Thoracic aorta (tissue), 2 donors: ENCODE measurements at regions not wholly inside any gene's neighbourhood (a gene's known extent, or its start where the extent isn't known, plus 50 kb on each side); places are given as distances from the start of the nearest gene placed in this dataset.

Experiments
- ATAC-seq: fragments of 150-250 bp; one replicate; pipeline ENCODE4 v1.8.0; 2017; ENCODE audit warnings: low read depth; ENCODE audit not compliant: insufficient number of reproducible peaks, low FRiP score
- DNase-seq: peaks from one replicate; pipeline ENCODE4 v3.0.0-alpha.2; 2020; ENCODE audit warnings: low spot score
- H3K27ac ChIP-seq, 2 donors: fragments of 200-600 bp; sonication (generic); 1 replicate in 1 of 2; 2 replicates in 1 of 2; pipeline ENCODE4 v1.5.1; 2016; ENCODE audit warnings: mild to moderate bottlenecking in 2 of 2, moderate library complexity in 2 of 2
- H3K27me3 ChIP-seq: fragments of 200-600 bp; sonication (generic); replicated peaks from 2 replicates; pipeline ENCODE4 v1.6.0; 2016; ENCODE audit warnings: mild to moderate bottlenecking; ENCODE audit not compliant: insufficient read depth
- H3K36me3 ChIP-seq: fragments of 200-600 bp; sonication (generic); one replicate; pipeline ENCODE4 v1.5.1; 2016
- H3K4me1 ChIP-seq, 2 donors: fragments of 200-600 bp; sonication (generic); 1 replicate in 1 of 2; 2 replicates in 1 of 2; pipeline versions ENCODE4 v1.5.1 to v1.6.0; 2016; ENCODE audit warnings: low read depth in 2 of 2, mild to moderate bottlenecking in 1 of 2; ENCODE audit not compliant: control insufficient read depth in 1 of 2
- H3K4me3 ChIP-seq: fragments of 200-600 bp; sonication (generic); 2 replicates; pipeline ENCODE4 v1.5.1; 2016; ENCODE audit warnings: mild to moderate bottlenecking
- H3K9me3 ChIP-seq: fragments of 200-600 bp; sonication (generic); 2 replicates; pipeline ENCODE4 v1.5.1; 2016
- TF ChIP-seq, protein P1 (sequence below): fragments of 200-600 bp; sonication (generic); IDR thresholded peaks from one replicate; pipeline ENCODE4 v1.5.1; 2019; ENCODE audit warnings: antibody characterized with exemption

DNA sequence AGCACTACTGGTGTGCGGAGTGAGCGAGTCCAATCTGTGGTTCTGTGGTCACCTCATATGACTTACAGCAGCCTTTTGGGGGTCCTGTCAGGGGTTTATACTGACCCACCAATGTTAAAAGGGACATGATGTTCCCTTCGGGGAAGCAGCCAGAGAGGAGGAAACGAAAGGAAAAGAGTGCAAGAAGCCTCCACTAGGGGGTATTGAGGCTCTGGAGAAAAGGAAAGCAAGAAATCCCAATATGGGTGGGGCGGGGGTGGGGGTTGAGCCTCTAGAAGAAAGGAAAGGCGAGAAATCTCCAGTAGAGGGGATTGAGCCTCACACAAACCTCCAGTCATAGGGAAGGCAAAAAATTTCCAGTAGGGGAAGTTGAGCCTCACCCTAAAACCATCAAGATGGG is 249.3 kb upstream of the ECI2 start:
- TF ChIP-seq, protein P1, sequence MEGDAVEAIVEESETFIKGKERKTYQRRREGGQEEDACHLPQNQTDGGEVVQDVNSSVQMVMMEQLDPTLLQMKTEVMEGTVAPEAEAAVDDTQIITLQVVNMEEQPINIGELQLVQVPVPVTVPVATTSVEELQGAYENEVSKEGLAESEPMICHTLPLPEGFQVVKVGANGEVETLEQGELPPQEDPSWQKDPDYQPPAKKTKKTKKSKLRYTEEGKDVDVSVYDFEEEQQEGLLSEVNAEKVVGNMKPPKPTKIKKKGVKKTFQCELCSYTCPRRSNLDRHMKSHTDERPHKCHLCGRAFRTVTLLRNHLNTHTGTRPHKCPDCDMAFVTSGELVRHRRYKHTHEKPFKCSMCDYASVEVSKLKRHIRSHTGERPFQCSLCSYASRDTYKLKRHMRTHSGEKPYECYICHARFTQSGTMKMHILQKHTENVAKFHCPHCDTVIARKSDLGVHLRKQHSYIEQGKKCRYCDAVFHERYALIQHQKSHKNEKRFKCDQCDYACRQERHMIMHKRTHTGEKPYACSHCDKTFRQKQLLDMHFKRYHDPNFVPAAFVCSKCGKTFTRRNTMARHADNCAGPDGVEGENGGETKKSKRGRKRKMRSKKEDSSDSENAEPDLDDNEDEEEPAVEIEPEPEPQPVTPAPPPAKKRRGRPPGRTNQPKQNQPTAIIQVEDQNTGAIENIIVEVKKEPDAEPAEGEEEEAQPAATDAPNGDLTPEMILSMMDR: no peak
- Histone ChIP-seq H3K9me3 (peaks cover 21% of the 10 kb centered on the region), H3K27me3 (no peaks in the 10 kb centered on the region), H3K36me3 (no peaks in the 10 kb centered on the region), H3K4me1 (no peaks in the 10 kb centered on the region), H3K4me3 (no peak overlapping the region), H3K27ac (no peak overlapping the region)
- ATAC-seq (no peak), DNase-seq (no peak)

DNA sequence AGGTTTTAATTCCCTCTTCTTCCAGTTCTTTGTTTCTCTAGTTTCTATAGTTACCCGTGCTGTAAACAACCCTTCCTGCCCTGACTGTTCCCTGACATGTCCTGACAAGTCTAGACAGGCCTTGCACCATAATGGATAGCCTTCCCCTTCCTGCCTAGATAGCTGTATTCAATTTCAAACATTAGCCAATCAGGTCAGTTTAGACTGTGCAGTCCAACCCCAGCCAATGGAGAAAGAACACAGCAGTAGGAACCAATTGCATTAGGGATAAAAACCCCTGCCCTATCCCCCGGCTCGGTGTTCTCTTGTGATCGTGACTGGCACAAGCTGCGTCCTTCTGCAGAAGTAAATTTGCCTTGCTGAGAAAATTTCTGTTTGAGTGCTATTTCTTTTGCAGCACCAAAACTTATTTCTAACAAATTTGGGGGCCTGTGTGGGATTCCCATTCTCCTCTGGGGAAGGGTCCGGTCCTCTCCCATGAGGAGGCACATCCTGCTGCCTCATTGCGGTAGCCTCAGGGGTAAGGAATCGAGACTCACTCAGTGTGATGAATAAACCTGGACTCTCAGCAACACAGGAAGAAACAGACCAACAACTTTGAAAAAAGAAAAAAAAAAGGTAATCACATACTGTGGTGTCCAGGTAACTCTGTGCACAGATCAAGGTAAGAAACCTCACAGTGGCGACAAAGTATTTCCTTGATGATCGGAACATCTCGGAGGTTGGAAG is 248.7 kb upstream of the ECI2 start:
- no peak for ATAC-seq
- Histone ChIP-seq H3K4me1 (no peaks in the 10 kb centered on the region), H3K27ac (no peak overlapping the region), H3K27me3 (no peaks in the 10 kb centered on the region), H3K4me3 (no peak overlapping the region), H3K36me3 (no peaks in the 10 kb centered on the region), H3K9me3 (peaks cover 21% of the 10 kb centered on the region)
- TF ChIP-seq, protein P1: no peak
- DNase-seq: no peak

DNA sequence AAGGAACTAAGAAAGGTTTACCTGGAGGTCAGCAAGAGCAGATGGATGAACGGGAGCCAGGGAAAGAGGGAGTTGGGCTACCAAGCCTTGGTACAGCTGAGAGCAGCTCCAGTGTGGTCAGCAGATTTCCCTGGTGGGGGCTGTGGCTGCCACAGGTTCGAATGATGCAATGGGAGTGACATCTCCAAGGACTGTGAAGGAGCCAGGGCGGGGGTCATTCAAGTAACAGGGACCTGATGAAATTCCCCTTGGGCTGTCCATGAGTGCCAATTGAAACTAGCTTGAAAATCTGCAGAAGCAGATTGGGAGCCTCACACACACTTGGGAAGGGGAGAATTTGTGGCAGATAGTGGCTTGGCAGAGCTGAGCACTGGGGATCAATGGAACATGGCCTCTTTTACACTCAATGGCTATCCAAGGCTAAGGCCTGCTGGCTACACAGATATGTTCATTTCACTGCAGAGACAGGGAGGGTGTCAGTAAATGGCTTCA is 247.0 kb upstream of the ECI2 start:
- TF ChIP-seq, protein P1: no peak
- H3K27ac ChIP-seq: no peak overlapping the region
- no peak overlapping the region for H3K4me3 ChIP-seq
- peaks cover 21% of the 10 kb centered on the region for H3K9me3 ChIP-seq
- no peak for DNase-seq
- no peaks in the 10 kb centered on the region for H3K27me3 ChIP-seq
- no peaks in the 10 kb centered on the region for H3K36me3 ChIP-seq
- no peaks in the 10 kb centered on the region for H3K4me1 ChIP-seq
- ATAC-seq: no peak

DNA sequence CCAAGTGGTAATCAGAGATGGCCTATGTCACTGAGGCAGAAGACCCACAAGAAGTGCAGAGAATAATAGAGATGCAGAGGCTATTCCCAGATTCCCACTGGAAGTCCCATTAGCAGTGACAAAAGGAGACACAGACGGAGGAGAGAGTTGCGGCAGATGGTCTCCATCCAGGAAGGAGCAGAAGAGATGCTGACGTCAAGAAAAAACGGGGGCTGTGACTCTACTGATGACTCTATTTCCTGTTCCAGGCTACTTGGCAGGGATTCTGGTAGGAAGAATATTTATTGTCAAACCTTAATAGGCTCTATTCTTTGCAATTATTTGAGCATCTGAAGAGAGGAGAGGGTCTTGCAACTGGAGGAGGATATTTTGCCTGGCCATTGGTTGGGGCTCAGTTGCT is 246.0 kb upstream of the ECI2 start:
- TF ChIP-seq, protein P1: no peak
- no peaks in the 10 kb centered on the region for H3K4me1 ChIP-seq
- no peaks in the 10 kb centered on the region for H3K36me3 ChIP-seq
- H3K27ac ChIP-seq: no peak overlapping the region
- H3K27me3 ChIP-seq: no peaks in the 10 kb centered on the region
- no peak overlapping the region for H3K4me3 ChIP-seq
- ATAC-seq (no peak), DNase-seq (no peak)
- H3K9me3 ChIP-seq: peaks cover 21% of the 10 kb centered on the region

DNA sequence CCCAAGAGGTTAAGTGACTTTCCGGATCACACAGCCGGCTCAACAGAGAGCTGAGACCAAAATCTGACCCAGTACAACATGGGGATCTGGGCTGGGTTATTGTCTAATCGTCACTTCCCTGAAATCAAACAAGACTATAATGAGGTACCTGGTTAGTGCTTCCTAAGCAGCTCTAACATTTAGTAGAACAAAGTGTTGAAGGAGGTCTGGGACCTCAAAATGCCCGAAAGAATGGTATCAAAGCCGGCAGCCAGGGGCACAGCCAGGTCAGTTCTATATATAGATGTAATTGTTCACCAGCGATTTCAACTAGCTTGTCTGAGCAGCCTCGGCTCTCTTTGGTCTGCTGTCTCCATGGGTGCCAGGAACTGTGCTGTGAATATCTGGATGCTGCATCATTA is 245.5 kb upstream of the ECI2 start:
- H3K27me3 ChIP-seq: no peaks in the 10 kb centered on the region
- TF ChIP-seq, protein P1: no peak
- no peak overlapping the region for H3K4me3 ChIP-seq
- no peaks in the 10 kb centered on the region for H3K4me1 ChIP-seq
- no peak overlapping the region for H3K27ac ChIP-seq
- peaks cover 21% of the 10 kb centered on the region for H3K9me3 ChIP-seq
- ATAC-seq (no peak), DNase-seq (no peak)
- no peaks in the 10 kb centered on the region for H3K36me3 ChIP-seq
